GM18520 (cell line): ENCODE measurements at regions not wholly inside any gene's neighbourhood (a gene's known extent, or its start where the extent isn't known, plus 50 kb on each side); places are given as distances from the start of the nearest gene placed in this dataset.
"Not testable (repeated sequence)": the region's sequence is repeated elsewhere in the genome, so short reads cannot be mapped to it uniquely, and the experiment has no call there.

ENCODE experiments used
- ATAC-seq: cut with Tn5 transposase; IDR thresholded peaks from one replicate; pipeline ENCODE4 v1.9.1; 2021; ENCODE audit not compliant: unreplicated experiment

DNA sequence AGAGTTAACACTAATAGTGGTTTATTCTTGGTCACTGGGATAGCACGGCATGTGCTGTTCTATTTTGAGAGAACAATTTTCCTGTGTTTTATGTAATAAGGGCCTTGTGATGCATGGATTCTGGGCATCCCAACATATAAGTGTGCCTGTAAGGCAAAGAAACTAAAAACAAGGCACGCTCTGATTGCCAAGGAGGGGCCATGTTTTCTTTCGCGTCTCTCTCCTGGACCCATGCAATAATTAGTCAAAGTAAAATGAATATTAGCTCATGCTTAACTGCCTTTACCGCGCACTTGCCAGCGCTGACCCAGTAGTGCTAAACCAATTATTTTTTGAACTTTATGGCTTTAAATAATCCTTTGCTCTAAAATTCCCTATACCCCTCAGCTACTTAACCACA is 140.9 kb downstream of the PSAT1 start:
- ATAC-seq, result no peak

DNA sequence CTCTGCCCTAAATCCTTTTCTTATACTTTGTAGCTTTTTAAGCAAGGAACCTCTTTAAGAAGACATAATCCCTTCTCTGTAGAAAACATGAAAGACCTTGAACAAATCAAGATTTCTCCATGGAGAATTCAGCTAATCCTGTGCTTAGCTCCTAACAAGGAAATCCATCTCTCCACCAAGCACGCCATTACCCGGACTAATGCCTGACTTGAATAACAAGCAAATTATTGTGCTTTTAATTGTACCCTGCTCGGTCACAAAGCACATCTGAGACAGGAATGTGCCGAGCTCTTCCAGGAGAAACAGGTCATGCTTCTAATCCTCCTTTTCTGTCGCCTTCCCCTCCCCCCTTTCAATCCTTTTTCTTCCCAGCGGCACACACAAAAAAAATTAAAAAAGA is 141.3 kb downstream of the PSAT1 start:
- ATAC-seq, result no peak

DNA sequence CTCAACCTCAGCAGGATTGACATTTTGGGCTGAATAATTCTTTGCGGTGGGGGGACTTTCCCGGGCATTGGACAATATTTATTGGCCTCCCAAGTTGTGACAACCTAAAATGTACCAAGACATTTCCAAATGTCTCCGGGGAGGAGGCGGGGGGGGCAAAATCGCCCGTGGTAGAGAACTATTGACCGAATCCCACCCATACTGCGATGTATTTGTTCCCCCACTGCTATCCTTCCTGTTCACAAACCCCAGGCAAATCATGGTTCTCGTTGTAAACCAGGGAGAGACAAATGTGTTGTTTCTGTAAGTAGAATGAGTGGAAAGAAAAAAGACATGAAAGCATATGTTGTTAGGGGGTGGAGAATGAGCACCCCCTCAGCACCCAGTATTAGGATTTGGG is 141.9 kb downstream of the PSAT1 start:
- no peak for ATAC-seq

DNA sequence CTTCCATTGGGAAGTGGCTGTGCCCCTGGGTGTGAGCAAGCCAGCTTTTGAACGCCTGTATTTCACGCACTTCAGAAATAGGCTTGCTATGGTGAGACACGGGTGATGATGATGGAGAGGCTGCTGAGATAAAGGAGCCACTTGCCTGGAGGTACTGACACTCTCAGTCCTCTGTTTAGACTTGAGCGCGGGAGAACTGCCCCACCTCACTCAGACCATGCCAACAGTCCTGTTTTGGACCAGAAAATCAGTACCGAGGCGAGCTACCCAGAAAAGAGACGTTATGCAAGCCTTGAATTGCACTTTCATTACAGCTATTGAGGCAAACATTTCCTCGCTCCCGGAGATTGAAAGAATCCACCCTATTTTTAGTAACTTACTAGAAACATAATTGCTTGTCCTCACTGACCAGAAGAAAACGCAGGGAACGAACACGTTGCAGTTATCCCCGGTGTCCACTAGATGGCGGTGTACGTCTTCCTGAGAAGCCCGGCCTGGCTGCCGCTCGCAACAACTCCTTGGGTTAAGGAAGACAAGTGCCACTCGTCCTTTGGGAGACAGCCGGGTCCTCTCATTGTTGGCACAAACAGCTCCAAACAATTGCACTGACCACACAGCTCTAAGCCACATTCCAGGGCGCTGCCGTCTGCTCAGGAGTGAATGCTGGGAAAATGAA is 142.4 kb downstream of the PSAT1 start:
- peak; percentile 60 for ATAC-seq

DNA sequence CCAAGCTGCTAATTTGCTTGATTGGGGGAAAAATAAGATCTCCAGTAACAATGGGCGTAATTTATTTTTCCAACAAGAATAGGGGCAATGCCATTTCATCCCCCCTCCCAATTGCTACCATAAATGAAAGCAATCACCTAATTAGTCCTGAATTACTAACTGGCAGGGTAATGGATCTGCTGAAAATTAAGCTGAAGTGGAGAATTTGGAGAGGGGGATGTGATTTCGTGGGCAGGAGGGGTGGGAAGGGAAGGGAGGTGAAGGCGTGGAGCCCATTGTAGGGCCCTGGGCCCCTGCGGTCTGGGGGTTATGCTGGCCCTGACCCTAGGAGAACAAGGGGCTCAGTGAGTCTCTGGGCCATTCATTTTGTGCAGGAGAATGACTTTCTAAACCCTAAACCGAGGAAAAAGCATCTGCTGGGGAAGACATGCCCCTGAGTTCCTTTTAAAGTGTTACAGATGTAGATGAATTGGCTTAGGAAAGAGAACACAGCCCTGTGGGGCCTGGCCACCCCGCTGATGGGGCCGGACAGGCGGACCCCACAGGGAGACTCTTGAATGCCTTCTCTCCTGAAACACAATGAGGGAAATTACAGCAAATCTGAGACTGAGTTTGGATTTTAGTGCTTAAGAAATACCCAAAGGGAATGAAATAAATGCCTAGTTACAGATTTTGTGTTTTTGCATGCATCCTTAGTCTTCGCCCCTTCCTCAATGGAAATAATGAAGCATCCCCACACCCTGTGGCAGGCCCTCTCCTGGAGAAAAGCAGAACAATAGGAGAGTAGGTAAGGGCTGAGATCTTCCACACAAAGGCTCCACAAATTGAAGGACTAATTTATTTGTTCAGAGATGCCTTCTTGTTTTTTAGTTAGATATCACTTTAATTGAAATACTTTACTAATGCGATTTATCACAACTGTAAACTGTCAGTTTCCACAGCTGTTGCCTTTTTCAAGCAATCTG is 143.2 kb downstream of the PSAT1 start:
- no peak for ATAC-seq

DNA sequence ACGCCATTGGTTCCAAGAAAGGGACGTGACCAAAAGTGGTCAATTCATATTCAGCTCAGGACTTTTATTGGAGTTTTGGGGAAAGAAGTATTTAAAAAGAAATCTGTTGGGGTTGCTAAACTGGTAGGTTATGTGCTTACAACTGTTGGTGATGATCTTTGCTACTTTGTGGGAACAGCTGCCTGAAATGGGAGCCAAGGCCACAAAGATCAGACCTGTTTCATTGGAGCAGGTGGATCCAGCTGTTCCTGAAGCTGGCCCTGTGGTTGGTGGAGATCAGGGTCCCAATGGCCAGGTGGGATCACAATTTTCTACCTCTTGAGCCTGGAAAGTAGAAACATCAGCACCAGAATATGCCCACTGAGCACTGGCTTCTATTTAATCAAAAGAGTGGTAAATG is 144.5 kb downstream of the PSAT1 start:
- no peak for ATAC-seq

DNA sequence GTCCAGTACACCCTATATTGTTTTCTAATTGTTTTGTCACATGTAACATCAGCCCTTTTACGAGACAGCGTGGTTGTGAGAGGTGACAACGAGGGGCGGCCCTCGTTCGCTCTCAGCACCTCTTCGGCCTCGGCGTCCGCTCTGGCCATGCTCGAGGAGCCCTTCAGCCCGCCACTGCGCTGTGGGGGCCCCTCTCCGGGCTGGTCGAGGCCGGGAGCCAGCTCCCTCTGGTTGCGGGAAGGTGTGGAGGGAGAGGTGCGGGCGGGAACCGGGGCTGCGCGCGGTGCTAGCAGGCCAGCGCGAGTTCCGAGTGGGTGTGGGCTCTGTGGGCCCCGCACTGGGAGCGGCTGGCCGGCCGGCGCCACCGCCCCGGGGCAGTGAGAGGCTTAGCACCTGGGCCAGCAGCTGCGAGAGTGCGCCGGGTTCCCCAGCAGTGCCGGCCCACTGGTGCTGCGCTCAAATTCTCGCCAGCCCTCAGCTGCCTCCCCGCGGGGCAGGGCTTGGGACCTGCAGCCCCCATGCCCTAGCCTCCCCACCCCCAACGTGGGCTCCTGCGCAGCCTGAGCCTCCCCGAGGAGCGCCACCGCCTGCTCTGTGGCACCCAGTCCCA is 145.0 kb downstream of the PSAT1 start:
- no peak for ATAC-seq

DNA sequence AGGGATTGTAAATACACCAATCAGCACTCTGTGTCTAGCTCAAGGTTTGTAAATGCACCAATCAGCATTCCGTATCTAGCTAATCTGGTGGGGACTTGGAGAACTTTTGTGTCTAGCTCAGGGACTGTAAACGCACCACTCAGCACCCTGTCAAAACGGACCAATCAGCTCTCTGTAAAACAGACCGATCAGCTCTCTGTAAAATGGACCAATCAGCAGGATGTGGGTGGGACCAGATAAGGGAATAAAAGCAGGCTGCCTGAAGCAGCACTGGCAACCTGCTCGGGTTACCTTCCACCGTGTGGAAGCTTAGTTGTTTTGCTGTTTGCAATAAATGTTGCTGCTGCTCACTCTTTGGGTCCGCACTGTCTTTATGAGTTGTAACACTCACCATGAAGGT is 145.7 kb downstream of the PSAT1 start:
- ATAC-seq, result not testable (repeated sequence)

DNA sequence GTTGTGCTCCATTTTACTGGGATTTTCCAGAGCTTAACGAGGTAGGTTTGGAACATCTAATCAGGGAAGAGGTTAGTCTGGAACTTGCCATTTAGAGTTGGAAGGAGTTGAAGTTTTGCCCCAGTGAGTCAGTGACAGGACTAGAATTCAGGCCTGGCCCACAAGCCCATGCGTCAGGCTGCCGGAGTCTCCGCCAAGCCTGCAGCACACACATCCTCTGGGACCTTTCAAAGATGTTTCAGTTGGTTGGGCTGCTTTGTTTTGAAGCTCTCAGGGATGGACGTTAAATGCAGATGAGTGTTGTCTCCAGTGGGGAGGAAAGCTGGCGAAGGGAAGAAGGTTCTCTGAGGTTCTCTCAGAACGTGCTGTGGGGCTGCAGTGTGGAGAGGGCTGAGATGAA is 147.0 kb downstream of the PSAT1 start:
- no peak for ATAC-seq

DNA sequence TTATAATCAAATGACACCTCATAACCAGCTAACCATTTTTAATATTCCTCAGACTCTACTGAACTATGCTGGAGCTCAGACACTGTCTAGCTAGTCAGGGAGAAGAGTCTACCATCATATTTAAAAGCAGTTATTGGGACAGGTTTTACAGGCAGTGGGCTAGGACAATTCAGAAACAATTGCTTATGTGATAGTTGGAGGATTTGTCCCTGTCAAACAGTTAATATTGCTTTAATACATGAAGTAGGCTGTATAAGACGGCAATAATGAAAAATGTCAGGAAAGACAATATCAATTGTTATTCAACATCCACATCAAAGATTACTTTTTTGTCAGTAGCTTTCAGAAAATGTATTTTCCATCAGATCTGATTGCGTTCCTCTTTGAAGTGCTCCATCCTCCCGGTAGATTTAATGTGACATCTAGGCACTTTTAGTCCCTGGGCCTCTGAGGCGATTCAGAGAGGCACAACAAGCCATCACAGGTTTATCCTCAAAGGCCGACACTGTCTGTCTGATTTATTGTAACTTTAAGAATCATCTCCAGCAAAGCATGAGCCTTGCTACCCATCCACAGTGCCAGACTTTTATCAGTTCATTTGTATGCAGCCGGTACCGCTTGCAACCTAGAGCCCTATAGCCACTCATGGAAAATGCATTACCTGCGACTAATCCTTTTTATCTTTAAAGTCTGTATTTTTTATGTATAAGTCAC is 152.2 kb downstream of the PSAT1 start:
- no peak for ATAC-seq

DNA sequence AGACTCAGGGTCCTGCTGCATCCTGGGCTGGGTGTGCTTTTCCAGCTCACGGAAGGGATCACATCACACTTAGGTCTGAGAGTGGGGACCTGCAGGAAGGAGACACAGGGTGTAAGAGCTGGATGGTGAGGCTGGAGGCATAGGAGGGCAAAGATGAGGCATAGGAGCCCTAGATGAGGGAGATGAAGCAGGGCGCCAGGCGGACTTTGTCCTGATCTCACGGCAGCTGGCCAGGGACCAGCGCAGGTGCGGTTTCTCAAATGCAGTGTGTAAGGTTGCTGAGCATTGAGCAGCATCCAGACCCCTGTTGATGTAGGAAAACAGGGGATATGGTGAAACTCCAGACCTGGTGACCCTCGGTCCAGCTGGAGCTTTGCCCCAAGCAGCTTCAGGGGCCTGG is 156.5 kb downstream of the PSAT1 start:
- ATAC-seq, result no peak

DNA sequence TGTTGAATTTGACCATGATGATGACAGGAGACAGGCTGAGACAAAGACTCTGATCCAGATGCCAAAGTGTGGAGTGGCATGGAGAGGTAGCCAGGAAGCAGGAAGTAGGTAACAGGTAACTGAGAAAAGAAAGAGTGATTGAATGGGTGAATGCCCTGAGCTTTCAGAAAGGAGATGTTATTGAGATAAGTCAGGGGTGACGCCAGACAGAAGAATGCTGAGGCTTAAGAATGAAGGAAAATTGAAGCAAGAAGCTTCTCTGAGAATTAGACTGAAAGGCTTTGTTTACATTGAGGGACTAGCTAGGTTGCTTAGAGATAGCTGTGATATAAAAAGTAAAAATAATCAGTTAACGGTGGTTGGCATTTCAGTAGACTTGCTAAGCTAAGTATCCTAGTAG is 165.7 kb downstream of the PSAT1 start:
- ATAC-seq, result no peak

DNA sequence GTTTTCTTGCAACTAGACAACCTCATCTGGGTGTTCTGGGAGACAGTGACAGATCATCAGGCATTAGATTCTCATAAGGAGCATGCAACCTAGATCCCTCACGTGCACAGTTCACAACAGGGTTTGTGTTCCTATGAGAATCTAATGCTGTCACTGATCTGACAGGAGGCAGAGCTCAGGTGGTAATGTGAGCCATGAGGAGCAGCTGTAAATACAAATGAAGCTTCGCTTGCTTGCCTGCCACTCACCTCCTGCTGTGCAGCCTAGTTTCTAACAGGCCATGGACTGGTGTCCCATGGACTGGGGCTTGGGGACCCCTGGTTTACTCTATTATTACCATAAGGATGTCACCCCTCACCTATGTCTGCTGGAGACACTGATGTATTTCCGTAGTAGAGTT is 166.8 kb downstream of the PSAT1 start:
- ATAC-seq, result no peak

DNA sequence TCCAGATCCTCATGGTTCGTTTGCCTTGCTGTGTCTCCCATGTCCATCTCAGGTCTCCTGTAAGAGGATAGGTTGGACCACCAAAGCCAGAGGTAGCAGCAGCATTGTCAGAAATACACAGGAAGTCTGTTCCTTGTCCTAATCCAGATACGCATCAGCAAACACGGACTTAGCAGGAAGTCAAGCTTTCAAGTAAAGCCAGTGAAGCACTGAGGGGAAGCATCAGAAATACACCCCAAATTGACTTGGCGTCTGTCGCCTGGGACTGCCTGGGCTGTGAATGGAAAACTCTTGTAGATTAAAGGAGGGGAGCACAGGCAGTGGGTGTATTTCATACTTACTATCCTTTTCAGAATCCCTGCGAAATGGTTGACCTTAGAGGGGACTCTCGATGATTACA is 171.3 kb downstream of the PSAT1 start:
- no peak for ATAC-seq

DNA sequence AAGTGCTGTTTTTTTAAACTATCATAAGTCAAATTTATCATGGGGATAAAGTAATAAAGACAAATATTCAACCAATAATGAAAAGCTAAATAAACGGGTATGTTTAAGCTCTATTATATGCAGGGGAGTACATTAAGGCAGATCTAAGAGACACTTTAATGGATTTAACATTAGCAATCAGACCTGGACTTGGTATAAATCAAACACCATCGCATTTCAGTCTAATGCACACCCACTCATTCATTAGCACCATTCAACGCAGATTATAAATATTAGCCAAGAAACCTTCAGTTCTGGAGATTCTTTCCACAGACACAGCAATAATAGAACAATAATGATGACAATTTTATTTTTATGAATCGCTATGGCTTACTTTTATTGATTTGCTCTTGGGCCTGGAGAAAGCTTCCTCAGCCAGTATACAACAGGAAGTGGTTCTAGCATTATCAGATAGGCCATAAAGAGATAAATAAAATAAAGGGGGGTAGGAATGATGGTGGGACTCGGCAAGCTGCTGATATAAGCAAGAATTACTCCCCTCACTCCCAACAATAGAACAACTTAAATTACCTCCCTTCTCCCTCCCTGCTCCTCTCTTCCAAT is 172.2 kb downstream of the PSAT1 start:
- no peak for ATAC-seq

DNA sequence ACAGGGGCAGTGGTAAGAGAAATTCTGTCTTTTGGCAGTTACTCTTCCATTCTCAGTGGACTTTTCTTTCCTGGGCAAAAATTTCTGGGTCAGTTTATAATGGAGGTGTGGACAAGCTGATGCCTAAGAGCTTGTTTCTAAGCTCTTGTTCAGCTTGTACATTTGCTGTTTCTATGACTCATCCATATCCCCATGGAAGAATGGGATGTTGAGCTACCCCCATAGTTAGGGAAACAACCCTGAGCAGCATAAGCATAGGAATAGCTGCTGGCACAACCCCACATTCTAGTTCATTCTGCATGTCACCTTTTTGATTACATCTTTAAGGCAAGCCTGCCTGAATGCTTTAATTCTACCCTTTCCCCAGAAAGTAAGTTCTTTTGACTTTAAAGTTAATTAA is 173.3 kb downstream of the PSAT1 start:
- no peak for ATAC-seq

DNA sequence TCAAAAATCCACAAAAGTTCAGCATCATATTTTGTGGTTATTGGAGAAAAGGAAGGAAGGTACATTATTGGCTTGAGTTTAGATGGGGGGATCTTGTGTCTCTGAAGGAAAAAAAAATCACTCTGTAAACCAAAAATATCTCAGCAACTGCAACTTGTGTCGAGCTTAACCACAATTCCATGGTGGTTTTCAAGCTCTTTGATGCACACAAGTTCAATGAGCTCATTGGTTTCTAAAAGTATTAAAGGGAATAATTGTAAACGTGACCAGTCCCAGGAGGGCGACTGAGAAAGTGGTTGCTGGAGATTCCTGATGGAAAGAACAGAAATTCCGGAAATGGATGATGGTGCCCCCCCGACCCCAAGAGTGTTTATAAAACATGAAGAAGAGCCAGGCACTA is 173.8 kb downstream of the PSAT1 start:
- ATAC-seq, result no peak

DNA sequence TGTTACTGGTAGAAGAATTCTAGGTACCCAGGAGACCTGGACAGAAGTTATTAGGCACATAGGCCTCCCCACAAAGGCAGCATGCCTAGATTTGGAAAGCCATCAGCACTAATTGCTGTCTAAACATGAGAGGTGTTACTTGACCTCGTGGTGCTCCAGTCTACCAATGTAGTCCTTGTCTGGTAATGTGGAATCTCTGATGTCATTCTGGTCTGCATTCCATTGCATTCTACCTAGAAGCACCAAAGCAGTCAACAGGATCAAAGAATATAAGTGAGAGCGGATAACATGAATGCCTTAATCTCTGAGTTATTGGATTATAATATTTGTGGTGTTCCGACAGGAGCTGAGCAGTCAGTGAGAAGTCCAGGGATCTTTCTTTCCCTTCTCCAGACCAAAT is 175.2 kb downstream of the PSAT1 start:
- ATAC-seq, result no peak

DNA sequence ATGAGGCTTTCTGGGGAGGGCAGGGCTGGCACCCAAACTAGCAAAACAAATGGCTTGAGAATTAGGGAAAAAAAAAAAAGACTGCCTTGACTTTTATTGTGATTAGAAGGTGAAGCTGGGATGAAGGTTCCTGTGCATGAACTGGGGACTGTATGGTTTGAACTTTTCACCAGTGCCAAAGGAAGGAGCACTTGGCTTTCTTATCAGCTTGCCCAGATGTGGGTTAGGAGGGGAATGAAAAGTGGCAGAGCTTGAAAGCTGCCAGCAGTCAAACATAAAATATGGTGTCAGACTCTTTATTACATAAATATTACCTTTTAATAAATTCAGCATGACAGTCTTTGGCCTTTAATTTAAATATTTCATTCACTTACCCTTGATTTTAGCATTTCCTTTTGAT is 182.5 kb downstream of the PSAT1 start:
- no peak for ATAC-seq

DNA sequence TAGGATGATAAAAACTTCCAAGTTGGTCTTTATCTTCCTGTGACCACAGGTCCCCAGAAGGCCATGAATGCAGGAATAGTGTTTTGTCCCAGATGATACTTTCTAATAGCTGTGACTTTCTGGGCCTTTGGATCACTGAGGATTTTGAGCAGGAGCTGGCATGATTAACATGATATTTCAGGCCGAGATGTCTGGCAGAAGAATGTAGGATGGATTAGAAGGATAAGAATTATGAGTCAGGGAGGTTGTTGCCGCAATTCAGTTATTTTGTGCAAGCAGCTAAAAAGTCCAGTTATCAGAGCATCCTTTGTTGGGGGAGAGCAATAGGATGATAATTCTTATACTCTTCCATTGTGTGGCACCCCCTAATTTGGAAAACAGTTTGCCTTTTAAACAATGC is 189.7 kb downstream of the PSAT1 start:
- no peak for ATAC-seq

DNA sequence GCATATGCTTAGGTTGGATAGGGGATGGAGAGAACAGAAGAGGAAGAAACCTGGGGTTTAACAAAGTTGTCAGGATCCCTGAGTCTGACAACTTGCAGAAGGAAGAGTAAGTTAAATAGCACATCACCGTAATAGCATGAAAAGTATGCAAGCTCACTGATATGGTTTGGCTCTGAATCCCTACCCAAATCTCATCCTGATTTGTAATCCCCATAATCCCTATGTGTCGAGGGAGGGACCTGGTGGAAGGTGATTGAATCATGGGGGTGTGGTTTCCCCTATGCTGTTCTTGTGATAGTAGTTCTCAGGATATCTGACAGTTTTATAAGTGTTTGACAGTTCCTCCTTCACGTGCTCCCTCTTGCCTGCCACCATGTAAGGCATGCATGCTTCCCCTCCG is 193.3 kb downstream of the PSAT1 start:
- no peak for ATAC-seq
